Ishikawa (cell line): ENCODE measurements at regions not wholly inside any gene's neighbourhood (a gene's known extent, or its start where the extent isn't known, plus 50 kb on each side); places are given as distances from the start of the nearest gene placed in this dataset.

ENCODE experiments used
- CEBPB ChIP-seq: IDR thresholded peaks from 2 replicates; pipeline ENCODE4 v1.6.1; 2012
- CREB1 ChIP-seq: IDR thresholded peaks from 2 replicates; pipeline ENCODE4 v1.6.1; 2012; ENCODE audit warnings: low read depth
- EGR1 ChIP-seq: IDR thresholded peaks from 2 replicates; pipeline ENCODE4 v1.6.1; 2012
- MAX ChIP-seq: IDR thresholded peaks from 2 replicates; pipeline ENCODE4 v1.6.1; 2012
- REST ChIP-seq: IDR thresholded peaks from 2 replicates; pipeline ENCODE4 v1.6.1; 2012; ENCODE audit warnings: low read depth, mild to moderate bottlenecking
- TCF12 ChIP-seq: IDR thresholded peaks from 2 replicates; pipeline ENCODE4 v1.6.1; 2012; ENCODE audit warnings: low read depth
- TEAD4 ChIP-seq: IDR thresholded peaks from 2 replicates; pipeline ENCODE4 v1.6.1; 2012
- USF1 ChIP-seq: IDR thresholded peaks from 2 replicates; pipeline ENCODE4 v1.6.1; 2012
- YY1 ChIP-seq: IDR thresholded peaks from 2 replicates; pipeline ENCODE4 v1.6.1; 2012; ENCODE audit warnings: low read depth

GRCh38 chr1:182281541-182281940, 110.0 kb downstream of the GLUL start:
- TF ChIP-seq REST (no peak), USF1 (no peak), MAX (no peak), EGR1 (no peak), YY1 (no peak), TCF12 (no peak), CEBPB (no peak), CREB1 (no peak), TEAD4 (no peak)
